NCI-H2029 treated with DMSO at 0.1 percent for 48 hours (cell line): ENCODE measurements at regions not wholly inside any gene's neighbourhood (a gene's known extent, or its start where the extent isn't known, plus 50 kb on each side); places are given as distances from the start of the nearest gene placed in this dataset.
"Not testable (repeated sequence)": the region's sequence is repeated elsewhere in the genome, so short reads cannot be mapped to it uniquely, and the experiment has no call there.

Source experiments
- DNase-seq: peaks from one replicate; lab custom pipeline; 2025; lab: John Stamatoyannopoulos, UW

- DNase-seq: no peak
These were observed 50.0 kb upstream of the ABLIM1 start for GRCh38 chr10:114708084-114708483.

GRCh38 chr10:114708717-114709335, 50.8 kb upstream of the ABLIM1 start:
- DNase-seq: no peak

GRCh38 chr10:114709984-114710383, 51.9 kb upstream of the ABLIM1 start:
- no peak for DNase-seq

- DNase-seq: no peak
These were observed 53.2 kb upstream of the ABLIM1 start for GRCh38 chr10:114711176-114711868.

- DNase-seq: no peak
These were observed 53.8 kb upstream of the ABLIM1 start for GRCh38 chr10:114711869-114712250.

- DNase-seq: no peak
These were observed 55.5 kb upstream of the ABLIM1 start for GRCh38 chr10:114713525-114714090.

GRCh38 chr10:114714281-114714741, 56.2 kb upstream of the ABLIM1 start:
- peak; percentile 64 for DNase-seq

GRCh38 chr10:114715171-114715670, 57.1 kb upstream of the ABLIM1 start:
- no peak for DNase-seq

GRCh38 chr10:114716811-114717404, 58.8 kb upstream of the ABLIM1 start:
- no peak for DNase-seq

- DNase-seq: not testable (repeated sequence)
These were observed 59.8 kb upstream of the ABLIM1 start for GRCh38 chr10:114717881-114718280.

GRCh38 chr10:114718374-114718773, 60.3 kb upstream of the ABLIM1 start:
- no peak for DNase-seq

- DNase-seq: peak; percentile 56
These were observed 61.2 kb upstream of the ABLIM1 start for GRCh38 chr10:114719311-114719710.

GRCh38 chr10:114720023-114720422, 61.9 kb upstream of the ABLIM1 start:
- not testable (repeated sequence) for DNase-seq

GRCh38 chr10:114720685-114721278, 62.7 kb upstream of the ABLIM1 start:
- no peak for DNase-seq

GRCh38 chr10:114722136-114722535, 64.1 kb upstream of the ABLIM1 start:
- DNase-seq: not testable (repeated sequence)

- no peak for DNase-seq
These were observed 65.3 kb upstream of the ABLIM1 start for GRCh38 chr10:114723361-114723760.

- no peak for DNase-seq
These were observed 66.1 kb upstream of the ABLIM1 start for GRCh38 chr10:114723991-114724715.

- no peak for DNase-seq
These were observed 66.6 kb upstream of the ABLIM1 start for GRCh38 chr10:114724716-114725106.

- DNase-seq: no peak
These were observed 68.8 kb upstream of the ABLIM1 start for GRCh38 chr10:114726820-114727271.

- no peak for DNase-seq
These were observed 70.2 kb upstream of the ABLIM1 start for GRCh38 chr10:114728325-114728724.

GRCh38 chr10:114729103-114729659, 71.1 kb upstream of the ABLIM1 start:
- no peak for DNase-seq
